Stimulated activated CD4-positive, alpha-beta T cell treated with anti-CD3 and anti-CD28 coated beads, Interleukin-12 subunit alpha, Interleukin-12 subunit beta, amount 100 ng/mL, for 4 hours (primary cell): ENCODE measurements at regions not wholly inside any gene's neighbourhood (a gene's known extent, or its start where the extent isn't known, plus 50 kb on each side); places are given as distances from the start of the nearest gene placed in this dataset.

Source experiments
- DNase-seq: peaks from one replicate; pipeline ENCODE4 v3.0.0-alpha.2; 2020

- no peak for DNase-seq
Measured at GRCh38 chr4:100130964-100131363, 59.3 kb downstream of the DDIT4L start.

GRCh38 chr4:100130491-100130890, 59.8 kb downstream of the DDIT4L start:
- no peak for DNase-seq

- DNase-seq, result no peak
Measured at GRCh38 chr4:100129774-100130173, 60.5 kb downstream of the DDIT4L start.

- DNase-seq, result no peak
Measured at GRCh38 chr4:100128338-100128737, 61.9 kb downstream of the DDIT4L start.

GRCh38 chr4:100124715-100125114, 65.6 kb downstream of the DDIT4L start:
- DNase-seq, result no peak

- no peak for DNase-seq
Measured at GRCh38 chr4:100118181-100118580, 72.1 kb downstream of the DDIT4L start.

- DNase-seq, result no peak
Measured at GRCh38 chr4:100117750-100118149, 72.5 kb downstream of the DDIT4L start.

GRCh38 chr4:100114909-100115308, 75.4 kb downstream of the DDIT4L start:
- no peak for DNase-seq

- DNase-seq, result no peak
Measured at GRCh38 chr4:100113732-100114131, 76.5 kb downstream of the DDIT4L start.

GRCh38 chr4:100113096-100113495, 77.2 kb downstream of the DDIT4L start:
- no peak for DNase-seq

GRCh38 chr4:100109921-100110320, 80.3 kb downstream of the DDIT4L start:
- no peak for DNase-seq

GRCh38 chr4:100108869-100109268, 81.4 kb downstream of the DDIT4L start:
- DNase-seq, result no peak

- DNase-seq, result no peak
Measured at GRCh38 chr4:100106982-100107381, 83.3 kb downstream of the DDIT4L start.

- no peak for DNase-seq
Measured at GRCh38 chr4:100103671-100104070, 86.6 kb downstream of the DDIT4L start.

- no peak for DNase-seq
Measured at GRCh38 chr4:100100985-100101384, 89.3 kb downstream of the DDIT4L start.

GRCh38 chr4:100099746-100100145, 90.5 kb downstream of the DDIT4L start:
- DNase-seq, result no peak

- no peak for DNase-seq
Measured at GRCh38 chr4:100098681-100099080, 91.6 kb downstream of the DDIT4L start.

GRCh38 chr4:100098011-100098545, 92.2 kb downstream of the DDIT4L start:
- DNase-seq, result no peak

GRCh38 chr4:100095729-100096595, 94.3 kb downstream of the DDIT4L start:
- peak; percentile 42 for DNase-seq

GRCh38 chr4:100093091-100093866, 97.0 kb downstream of the DDIT4L start:
- DNase-seq, result peak; percentile 64

- no peak for DNase-seq
Measured at GRCh38 chr4:100087743-100088142, 102.5 kb downstream of the DDIT4L start.

- no peak for DNase-seq
Measured at GRCh38 chr4:100086766-100087431, 103.4 kb downstream of the DDIT4L start.

GRCh38 chr4:100084892-100085291, 105.4 kb downstream of the DDIT4L start:
- no peak for DNase-seq
